ENCODE measurements at regions not wholly inside any gene's neighbourhood (a gene's known extent, or its start where the extent isn't known, plus 50 kb on each side); places are given as distances from the start of the nearest gene placed in this dataset.

DNA sequence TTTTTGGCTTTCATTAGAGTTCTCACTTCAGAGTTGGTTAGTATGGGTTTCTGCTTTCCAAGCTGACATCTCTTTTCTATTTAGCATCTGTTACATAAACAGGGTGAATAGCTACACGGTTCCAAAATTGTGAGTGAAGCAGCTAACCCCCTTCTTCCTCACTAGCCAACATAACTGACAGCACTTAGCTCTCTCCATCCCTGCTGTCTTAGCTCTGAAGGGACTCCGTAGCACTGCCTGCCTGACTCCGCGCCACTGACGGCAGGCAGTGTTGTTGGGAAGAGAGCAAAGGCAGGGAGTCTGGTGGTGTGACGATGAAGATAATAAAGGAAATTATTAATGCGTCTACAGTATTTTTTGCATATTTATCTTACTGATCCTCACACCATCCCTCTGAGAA lies 247.0 kb downstream of the PTBP2 start:
- H3K4me3 ChIP-seq (ENCODE audit: low read depth, low read length), result no peak overlapping the region
- no peak for DNase-seq (ENCODE audit: low read depth)
- TF ChIP-seq, protein P1, sequence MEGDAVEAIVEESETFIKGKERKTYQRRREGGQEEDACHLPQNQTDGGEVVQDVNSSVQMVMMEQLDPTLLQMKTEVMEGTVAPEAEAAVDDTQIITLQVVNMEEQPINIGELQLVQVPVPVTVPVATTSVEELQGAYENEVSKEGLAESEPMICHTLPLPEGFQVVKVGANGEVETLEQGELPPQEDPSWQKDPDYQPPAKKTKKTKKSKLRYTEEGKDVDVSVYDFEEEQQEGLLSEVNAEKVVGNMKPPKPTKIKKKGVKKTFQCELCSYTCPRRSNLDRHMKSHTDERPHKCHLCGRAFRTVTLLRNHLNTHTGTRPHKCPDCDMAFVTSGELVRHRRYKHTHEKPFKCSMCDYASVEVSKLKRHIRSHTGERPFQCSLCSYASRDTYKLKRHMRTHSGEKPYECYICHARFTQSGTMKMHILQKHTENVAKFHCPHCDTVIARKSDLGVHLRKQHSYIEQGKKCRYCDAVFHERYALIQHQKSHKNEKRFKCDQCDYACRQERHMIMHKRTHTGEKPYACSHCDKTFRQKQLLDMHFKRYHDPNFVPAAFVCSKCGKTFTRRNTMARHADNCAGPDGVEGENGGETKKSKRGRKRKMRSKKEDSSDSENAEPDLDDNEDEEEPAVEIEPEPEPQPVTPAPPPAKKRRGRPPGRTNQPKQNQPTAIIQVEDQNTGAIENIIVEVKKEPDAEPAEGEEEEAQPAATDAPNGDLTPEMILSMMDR (IDR thresholded peaks at IDR 0.05; ENCODE audit: insufficient read depth, low read depth, low read length), result no peak

DNA sequence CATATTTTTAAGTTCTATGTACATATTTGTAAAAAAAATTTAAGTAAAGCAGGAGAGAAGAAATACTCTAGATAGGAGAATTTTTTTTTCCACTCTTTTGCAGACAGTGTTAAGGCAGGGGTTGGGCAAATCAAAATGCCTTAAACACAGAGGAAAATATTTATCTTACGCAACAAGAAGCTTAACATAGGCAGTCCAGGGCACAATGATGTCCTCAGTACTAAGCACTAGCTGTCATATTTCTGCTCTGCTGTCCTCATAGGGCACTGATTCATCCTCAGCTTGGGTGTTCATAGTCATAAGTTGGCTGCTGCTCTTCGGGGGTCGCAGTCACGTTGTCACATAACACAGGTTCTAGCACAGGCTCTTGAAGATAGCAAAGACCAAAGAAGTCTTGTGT lies 247.4 kb downstream of the PTBP2 start:
- DNase-seq (ENCODE audit: low read depth), result peak; percentile 49
- TF ChIP-seq, protein P1 (IDR thresholded peaks at IDR 0.05; ENCODE audit: insufficient read depth, low read depth, low read length), result no peak
- no peak overlapping the region for H3K4me3 ChIP-seq (ENCODE audit: low read depth, low read length)

DNA sequence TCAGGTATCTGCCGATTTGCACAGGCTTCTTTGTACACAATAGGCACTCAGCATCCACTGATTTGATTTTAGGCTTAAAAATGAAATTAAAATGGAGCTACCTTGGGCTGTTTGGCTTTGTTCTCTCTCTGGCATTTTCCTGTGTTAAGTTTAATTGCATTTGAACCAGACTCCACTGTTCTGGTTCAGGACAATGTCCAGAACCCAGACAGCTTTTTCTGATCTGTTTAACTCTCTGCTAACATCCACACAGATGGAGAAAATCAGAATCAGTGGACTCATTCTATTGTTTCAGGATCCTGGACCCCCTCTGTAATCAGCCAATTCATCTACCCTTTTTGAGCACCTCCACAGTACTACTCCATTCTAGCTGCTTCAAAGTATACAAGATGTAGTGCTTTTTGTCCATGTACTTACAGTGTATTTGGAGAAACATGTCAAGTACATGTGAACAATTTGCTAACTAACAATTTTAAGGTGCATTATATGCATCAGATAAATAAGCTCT lies 248.1 kb downstream of the PTBP2 start:
- H3K4me3 ChIP-seq (ENCODE audit: low read depth, low read length), result no peak overlapping the region
- no peak for DNase-seq (ENCODE audit: low read depth)
- TF ChIP-seq, protein P1 (IDR thresholded peaks at IDR 0.05; ENCODE audit: insufficient read depth, low read depth, low read length), result no peak

DNA sequence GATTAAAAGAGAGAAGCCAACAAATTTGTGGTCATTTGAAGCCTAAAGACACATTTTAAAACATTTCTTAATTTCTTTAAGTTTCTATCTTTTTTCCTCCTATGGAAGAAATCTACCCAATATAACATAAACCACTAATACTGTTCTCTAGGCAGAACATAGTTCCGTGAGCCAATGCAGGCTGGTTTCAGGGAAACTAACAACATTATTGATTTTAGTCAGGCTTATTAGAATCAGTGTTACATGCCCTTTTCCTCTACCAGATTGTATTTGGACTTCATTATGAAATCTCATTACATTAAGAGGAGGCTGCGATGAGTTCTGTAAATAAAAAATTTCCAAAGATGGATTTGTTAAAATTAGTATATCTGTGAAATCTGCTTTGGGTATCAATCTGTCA lies 249.9 kb downstream of the PTBP2 start:
- H3K4me3 ChIP-seq (ENCODE audit: low read depth, low read length), result no peak overlapping the region
- no peak for DNase-seq (ENCODE audit: low read depth)
- TF ChIP-seq, protein P1 (IDR thresholded peaks at IDR 0.05; ENCODE audit: insufficient read depth, low read depth, low read length), result no peak

DNA sequence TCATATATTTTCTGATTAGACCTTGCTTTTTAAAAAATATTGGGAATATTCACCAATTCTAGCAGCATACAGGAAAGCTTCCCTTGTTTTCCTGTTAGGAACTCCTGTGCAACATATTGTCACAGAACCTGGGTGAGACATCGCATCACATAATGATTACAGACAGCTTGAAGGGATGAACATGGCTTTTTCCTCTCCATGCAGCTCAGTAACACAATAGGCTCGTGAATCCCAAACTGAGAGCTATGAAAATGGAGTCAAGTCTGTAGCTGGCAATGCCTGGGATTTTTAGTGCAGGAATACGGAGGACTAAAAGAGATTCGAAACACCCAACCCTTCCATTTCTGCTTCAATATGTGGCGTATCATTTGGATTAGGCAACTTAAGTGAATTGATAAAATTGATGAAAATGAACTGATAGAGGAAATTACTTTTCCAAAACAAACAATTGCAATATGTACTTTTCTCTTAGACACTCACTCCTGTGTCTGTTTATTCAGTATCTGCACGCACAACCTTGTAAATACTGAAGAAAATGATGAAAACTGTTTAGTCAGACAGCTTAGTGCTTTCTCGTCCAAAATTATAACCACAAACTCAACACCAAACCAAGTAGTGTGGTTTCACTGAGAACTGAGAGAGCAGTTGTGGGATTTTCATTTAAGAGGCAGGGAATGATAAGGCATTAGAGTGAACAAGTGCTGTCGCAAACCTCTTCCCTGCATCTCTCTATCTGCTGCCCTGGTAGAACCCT lies 250.4 kb downstream of the PTBP2 start:
- peak; percentile 46 for DNase-seq (ENCODE audit: low read depth)
- no peak overlapping the region for H3K4me3 ChIP-seq (ENCODE audit: low read depth, low read length)
- TF ChIP-seq, protein P1 (IDR thresholded peaks at IDR 0.05; ENCODE audit: insufficient read depth, low read depth, low read length), result no peak

DNA sequence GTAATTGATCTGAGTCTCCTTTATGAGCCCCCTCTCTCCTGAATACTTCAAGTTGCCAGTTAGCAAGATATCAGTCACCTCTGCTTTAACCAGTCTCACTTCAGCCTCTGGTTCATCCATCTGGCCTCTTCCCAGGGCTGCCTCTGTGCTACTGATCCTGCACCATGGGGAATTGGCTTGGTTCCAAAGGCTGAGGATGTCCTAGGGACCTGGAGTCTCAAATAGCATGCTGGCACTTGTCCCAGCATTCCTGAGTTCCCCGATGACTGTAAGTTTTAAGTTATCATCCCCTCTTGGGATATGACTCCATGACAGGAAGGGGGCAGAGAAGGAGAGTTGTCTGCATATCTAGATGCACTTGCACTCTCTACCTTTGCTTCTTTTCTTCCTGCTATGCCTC lies 252.0 kb downstream of the PTBP2 start:
- TF ChIP-seq, protein P1 (IDR thresholded peaks at IDR 0.05; ENCODE audit: insufficient read depth, low read depth, low read length), result no peak
- H3K4me3 ChIP-seq (ENCODE audit: low read depth, low read length), result no peak overlapping the region
- DNase-seq (ENCODE audit: low read depth), result no peak

DNA sequence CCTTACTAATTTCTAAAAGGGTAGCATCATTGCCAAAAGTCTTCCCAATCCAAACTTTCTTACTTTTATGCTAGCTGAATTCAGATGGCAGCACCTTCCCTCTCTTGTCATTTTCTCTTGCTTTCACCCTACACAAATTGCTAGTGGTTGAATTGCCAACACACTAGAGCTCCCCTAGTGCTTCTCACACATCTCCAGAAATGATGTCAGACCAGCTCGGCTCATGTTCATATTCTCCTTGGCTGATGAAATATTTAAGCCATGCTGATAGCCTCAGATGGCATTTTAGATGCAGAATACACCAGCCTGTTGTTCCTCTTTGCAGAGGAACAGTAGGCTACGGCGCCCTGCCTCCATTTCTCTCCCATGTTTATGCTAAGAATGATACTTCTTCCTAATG lies 256.9 kb downstream of the PTBP2 start:
- no peak overlapping the region for H3K4me3 ChIP-seq (ENCODE audit: low read depth, low read length)
- no peak for DNase-seq (ENCODE audit: low read depth)
- TF ChIP-seq, protein P1 (IDR thresholded peaks at IDR 0.05; ENCODE audit: insufficient read depth, low read depth, low read length), result no peak
